DMS79 (cell line): ENCODE measurements at regions not wholly inside any gene's neighbourhood (a gene's known extent, or its start where the extent isn't known, plus 50 kb on each side); places are given as distances from the start of the nearest gene placed in this dataset.

Experiments used
- DNase-seq: peaks from one replicate; lab custom pipeline; 2025; lab: John Stamatoyannopoulos, UW

DNA sequence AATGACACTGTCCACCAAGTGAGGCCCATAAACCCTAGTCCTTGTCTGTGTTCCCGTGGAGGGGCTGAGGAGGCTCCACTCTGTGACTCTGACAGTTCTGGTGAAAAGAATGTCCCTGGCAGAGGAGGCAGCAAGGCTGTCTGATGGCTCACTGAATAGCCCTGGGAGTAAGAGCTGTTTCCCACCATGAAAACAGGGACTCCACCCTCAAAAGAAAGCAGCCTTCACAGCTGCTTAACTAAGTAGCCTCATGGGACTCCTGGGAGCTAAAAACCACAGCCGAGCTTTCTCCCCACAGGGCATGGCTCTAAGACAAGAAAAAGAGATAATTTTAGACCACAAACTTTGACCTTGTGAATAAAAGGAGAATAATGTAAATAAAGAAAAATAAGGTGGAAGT is 135.1 kb upstream of the FRY start:
- no peak for DNase-seq

DNA sequence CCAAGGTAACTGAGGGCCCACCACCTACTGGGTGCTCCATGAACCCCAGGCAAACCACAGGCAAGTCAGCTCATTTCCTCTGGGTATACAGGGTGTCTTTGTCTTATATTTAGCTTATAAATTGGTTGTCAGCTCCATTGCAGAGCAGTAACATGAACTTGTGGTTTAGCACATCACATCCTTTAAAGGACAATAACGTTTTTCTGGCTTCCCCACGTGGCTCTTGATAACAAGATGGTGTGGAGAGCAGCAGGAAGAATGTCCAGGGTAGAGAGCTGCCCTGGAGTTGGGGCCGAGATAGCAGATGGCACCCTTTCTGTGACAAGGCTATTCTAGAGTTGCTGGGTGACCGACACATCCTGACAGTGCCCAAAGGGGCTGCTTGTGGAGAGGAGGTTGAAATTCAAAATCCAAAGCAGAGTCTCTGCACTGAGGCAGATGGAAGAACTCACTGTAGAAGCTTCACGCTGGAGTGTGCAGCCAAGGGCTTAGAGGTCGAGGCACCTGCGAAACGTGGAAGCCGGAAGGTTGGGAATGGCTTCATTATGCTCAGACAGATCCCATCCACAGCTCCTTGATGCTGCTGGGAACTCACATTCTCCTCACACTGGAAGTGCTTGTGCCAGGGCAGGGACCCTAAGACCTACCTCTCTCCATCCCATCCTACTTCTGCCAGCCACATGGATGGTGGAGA is 133.0 kb upstream of the FRY start:
- no peak for DNase-seq

DNA sequence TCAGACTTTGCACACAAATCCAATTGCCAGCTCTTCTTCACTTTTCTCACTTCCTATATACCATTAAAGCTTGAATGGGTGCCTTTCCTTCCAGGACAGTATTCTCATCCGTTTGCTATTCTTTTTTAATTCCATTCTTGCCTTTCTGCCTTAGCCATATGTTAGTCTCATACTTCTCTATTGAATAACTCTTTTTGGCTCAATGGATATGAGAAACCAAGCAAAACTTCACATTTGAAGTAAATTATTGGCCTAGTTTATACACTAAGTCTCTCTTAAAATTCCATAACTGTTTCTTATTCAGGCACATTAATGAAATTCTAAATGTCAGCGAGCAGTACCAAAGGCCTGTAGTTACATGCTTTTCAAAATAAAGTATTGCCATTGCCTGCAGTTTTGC is 129.6 kb upstream of the FRY start:
- no peak for DNase-seq

DNA sequence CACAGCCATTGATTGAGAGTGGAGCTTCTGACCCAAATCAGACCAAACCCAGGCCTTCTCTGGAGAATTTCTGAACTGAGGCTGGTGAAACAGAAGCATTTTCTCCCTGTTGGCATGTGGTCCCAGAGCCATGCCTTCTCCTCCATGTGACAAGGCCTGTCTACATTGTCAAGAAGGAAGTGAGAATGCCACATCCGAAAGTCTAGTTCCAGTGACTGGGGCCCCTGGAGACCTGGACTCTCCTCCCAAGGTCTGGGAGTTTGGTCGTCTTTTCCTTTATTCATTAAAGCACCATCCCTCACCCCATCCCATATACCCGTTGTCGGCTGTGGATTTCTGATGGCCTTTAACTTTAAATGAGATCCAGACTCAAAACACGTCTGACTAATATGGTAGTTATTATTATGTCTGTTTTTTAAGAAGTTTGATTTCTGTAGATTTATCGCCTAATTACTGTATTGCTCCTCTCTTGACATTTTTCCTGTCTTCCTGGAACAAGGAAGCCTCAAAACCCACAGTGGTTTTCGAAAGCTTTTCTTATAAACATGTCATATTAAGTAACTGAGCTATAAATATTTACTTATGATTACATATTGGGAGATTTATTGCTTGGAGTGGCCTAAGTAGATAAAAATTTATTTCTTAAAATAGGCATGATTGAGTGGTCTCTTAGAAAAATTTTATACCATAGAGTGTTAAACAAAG is 128.3 kb upstream of the FRY start:
- DNase-seq = no peak

DNA sequence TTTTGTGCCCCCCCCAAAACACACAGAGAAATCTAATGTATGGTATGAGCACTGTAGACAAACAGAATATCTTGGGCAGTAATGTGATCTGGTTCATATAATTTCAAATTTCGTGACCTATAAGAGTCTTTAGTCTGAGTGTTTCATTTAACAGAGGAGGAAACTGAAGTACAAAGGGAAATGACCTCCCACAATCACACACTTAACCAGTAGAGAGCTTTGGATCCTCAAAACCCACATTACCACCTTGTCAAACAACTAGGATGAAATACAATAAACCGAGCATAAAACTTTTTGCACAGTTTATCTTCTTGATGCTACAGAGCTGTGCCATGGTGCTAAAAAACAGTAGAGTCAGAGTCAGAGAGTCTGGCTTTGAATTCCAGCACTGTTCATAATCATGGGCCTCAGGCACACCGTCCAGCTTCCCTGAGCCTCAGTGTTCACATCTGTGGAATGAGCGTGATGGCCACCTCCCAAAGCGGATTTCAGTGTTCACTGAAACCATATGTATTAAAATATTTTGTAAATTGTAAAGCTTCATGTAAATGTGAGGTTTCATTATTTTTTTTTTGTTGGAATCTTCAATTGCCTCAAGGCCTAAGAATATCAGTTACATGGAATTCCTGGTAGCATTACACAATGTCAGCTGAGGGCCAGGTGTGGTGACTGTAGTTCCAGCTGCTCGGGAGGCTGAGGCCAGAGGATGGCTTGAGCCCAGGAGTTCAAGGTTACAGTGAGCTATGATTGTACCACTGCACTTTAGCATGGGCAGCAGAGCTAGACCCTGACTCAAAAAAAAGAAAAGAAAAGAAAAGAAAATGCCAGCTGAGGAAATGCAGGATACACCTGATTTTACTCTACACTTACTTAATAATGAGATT is 126.4 kb upstream of the FRY start:
- DNase-seq = no peak

DNA sequence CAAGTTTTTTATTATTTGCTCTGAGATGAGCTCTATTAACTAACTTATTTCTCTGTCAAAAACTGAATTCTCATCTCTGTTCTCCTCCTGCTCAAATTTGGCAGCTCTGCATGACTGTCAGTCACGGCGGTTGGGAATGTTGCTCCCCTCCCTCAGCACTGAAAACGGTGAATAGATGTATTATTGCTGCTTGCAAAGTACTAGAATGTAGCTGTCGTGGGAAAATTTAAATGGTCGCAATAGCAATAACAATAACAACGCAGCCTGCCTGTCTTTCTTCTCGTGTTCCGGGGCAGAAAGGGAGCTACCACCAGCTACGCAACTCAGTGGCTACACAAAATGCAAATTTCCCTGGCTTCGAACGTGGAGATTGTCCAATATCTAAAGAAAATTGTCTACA is 125.6 kb upstream of the FRY start:
- DNase-seq = no peak

DNA sequence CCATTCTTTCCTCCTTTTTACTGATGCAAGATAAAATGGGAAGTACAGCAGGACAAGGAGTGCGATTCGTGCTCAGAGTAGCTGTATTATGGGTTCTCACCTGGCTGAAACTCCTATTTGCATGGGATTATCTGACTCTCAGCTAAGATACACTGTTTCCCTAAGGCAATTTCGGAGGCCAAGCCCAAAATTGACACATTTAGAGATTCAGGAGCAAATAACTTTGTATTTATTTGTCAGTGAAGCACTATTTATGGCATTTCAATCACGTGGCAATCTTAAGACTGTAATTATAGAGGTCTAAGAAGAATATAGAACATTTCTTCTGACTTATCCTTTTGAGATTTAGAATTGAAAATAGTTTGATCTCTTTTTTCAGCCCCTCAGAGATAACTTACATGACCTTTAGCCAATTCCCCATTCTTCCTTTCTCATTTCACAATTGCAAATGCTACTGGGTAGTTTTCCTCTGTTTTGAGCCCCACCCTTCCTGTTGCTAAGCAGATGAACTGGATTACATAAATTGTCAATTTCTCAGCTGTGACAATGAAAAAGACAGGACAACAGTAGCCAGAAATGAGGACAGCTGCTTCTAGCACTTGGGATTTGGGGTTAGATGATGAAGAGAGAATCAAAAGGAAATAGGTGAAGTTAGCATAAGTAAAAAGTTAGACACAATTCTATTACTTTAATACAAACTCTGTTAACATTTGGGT is 122.7 kb upstream of the FRY start:
- no peak for DNase-seq

DNA sequence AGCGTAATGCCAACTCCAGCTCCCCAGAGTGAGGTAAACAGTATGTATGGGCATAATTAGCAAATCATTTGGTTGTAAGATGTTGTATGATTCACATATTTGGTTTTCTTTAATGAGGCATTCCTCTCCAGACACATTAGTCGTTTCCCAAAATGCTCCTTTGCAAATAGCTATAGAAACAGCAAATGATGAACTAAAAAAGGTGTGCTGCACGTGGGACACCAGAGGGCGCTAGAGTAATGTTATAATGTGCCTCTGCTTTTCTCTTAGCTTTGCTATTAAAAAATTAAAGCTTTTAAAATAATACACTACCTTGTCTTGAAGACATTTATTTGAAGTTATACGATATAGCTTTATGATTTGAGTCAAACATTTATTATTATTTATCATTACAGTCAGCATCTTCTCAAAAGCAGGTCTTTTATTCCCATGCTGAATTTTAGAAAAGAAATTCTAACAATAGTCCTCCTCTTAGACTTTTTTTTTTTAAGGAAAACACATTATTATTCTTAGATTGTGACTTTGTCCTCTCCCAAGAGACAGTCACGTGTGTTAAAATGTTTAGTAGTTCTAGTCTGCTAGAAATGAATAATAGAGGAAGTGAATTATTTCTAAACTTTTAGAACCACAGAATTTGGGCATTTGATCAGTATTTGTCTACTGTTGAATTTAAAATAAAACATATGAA is 121.6 kb upstream of the FRY start:
- peak; percentile 9 for DNase-seq

DNA sequence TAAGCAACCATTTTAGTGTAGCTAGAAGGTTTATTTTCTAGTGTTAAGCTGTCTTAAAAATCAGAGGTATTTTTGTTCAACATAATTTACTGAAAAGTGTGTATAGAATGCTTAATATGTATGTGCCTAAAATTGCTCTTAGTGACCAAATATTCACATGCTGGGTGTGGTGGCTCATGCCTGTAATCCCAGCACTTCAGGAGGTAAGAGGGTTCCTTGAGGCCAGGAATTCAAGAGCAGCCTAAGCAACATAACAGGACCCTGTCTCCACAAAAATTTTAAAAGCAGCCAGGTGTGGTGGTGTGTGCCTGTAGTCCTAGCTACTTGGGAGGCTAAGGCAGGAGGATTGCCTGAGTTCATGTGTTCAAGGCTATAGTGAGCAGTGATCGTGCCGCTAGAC is 120.9 kb upstream of the FRY start:
- no peak for DNase-seq

DNA sequence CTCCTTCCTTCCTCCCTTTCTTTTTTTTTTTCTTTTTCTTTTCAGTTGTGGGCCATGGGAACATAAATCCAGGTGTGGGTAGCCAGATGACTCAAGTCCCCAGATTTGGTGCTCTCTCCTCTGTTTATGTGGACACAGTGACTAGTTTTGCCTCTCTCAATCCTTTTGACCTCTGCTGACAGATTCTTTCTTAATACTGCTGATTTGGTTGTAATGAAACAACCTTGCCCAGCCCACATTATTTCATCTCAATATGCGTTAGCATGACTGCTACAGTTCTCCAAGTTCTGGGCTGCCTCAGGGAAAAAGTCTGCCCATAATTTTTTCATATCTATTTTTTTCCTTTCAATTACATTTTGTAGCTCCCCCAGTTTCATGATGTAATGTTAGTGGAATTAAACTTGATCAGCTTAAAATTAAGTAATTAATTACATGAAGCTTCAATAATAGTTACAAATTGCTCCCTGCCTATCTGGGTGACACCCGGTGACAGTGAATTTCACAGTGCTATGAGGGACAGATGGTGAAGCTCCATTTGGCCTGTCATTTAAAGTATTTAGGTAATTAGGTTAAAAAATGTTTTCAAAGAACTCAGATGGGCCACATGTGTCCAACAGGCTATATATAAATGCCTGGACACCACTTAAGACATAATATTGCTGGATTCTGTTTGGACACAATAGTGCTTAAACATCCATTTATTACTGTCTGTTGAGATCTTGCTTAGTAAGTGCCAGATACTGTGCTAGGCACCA is 118.8 kb upstream of the FRY start:
- DNase-seq = no peak

DNA sequence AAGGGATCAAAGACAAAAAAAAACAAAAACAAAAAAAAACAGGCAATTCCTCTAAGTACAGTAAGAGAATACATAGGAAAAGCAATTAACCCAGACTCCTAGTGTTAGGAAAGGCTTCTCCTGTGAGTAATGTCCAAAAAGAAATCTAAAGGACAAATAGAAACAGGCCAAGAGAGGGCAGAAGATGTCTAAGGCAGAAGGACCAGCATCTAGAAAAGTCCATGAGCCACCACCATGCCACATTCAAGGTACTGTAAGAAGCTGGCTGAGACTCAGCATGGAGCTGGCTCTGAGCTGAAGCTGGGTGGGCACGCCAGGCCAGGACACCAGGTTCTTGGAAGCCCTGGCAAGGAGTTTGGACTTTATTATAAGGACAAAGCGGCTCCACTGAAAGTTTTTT is 118.1 kb upstream of the FRY start:
- DNase-seq = no peak

DNA sequence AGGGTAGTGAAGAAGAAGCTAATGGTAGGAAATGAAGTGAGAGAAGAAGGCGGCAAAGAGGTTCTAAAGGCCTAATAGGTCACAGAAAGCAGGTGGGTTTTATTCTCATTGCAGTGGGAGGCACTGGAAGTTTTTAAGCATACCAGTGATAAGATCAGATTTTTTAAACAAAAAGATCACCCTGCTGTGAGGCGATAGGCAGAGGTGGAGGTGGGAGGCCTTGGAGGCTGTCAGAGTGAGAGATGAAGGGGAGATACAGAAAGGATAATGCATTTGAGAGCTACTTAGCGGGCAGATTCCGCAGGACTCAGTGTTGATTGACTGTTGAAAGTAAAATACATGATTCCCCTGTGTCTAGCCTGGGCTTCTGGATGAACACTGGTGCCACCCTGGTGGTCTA is 116.7 kb upstream of the FRY start:
- no peak for DNase-seq

DNA sequence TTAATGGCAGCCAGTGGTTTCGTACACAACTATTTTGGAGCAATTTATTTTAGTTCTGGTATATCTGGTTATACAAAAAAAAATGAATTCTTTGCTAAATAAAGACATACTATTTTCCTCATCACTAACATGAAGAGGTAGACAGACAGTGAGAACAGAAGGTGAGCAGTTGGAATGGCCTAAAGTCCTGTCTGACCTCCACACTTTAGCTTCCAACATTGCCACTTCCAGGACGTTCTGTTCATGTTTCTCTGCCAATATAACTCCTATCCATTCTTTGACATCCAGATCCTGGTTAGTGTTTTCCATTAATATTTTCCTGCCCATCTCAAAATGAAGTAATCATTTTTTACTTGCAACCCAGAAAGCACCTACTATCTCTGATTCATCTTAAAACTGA is 112.9 kb upstream of the FRY start:
- DNase-seq = no peak

DNA sequence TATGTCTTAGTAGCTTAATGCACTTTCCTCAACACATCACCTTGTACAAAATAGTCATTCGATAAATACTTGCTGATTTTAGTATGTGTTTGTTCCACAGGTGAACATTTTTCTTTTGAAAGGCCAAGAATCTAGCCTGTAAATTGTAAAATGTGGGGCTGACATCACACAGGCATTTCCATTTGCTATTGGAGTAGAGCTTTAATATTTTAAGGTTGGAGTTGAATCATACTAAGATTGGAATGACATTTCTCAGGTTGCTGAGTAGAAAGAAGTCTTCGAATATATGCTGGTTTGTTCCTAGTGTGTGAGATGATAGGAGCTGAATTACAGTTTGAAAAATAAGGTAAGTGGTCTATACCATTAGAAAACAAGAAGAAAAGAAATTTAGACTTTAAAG is 112.3 kb upstream of the FRY start:
- no peak for DNase-seq

DNA sequence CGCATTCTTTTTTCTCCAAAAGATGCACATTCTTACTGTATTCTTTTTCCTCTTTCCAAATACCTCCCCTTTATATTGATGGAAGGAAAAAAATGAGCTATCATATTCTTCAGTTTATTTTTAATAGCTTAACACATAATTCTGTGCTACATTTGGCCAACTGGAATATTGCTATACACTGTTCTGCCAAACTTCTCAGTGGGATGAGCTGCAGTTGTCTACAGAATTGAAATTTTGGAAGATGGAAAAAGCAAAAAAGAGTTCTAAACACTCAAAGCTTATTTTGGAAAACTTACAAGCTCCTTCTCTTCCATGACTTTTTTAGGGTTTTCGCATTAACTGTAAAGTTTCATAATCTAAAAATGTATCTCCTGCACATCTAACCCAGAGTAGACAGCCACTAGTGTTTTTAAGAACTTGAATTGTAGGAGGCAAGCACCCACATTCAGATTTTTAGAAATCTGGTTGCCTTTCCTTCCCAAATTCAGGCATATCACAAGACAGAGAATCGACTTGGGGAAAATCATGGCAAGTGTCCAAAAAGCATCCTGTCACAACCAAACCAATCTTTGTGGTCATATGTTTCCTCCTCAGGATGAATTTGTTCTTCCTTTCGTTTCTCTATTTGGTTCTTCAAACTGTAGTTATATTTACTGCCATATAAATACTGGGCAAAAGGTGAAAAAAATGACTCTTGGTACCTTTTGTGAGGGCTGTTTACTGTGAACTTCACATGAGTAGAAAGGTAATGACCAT is 111.4 kb upstream of the FRY start:
- DNase-seq = no peak

DNA sequence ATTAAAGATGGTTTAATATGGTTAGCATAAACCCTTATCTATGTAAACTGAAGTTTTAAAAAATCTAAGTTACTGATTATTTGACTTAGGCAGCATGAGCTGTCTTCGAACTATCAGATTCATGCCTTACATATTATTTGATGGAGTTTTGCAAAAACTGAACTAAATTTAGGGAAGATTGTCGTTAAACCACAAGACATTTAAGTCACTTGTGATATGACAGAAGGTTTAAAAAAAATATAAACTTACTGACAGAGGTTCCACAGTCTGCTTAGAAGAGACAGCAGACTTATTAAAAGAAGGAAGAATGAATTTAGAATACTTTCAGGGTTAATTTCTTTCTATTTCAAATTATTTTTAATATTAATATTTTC is 110.9 kb upstream of the FRY start:
- DNase-seq = no peak

DNA sequence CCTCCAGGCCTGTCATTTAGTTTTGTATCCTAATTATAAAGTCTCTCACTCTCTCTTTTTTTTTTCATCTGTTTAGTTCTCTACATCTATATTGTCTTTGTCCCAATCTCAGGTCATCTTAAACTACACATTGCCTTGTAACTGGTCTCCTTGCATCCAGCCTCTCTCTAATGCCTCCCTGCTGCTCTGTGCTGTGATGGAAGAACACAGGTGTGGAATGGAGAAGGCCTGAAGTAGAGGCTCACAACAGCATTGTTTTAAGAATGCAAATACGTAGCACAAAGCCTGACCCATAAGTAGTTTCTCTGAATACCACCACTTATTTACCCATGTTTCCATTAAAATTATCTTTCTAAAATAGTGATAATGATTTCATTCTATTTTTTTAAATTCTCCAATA is 108.8 kb upstream of the FRY start:
- no peak for DNase-seq

DNA sequence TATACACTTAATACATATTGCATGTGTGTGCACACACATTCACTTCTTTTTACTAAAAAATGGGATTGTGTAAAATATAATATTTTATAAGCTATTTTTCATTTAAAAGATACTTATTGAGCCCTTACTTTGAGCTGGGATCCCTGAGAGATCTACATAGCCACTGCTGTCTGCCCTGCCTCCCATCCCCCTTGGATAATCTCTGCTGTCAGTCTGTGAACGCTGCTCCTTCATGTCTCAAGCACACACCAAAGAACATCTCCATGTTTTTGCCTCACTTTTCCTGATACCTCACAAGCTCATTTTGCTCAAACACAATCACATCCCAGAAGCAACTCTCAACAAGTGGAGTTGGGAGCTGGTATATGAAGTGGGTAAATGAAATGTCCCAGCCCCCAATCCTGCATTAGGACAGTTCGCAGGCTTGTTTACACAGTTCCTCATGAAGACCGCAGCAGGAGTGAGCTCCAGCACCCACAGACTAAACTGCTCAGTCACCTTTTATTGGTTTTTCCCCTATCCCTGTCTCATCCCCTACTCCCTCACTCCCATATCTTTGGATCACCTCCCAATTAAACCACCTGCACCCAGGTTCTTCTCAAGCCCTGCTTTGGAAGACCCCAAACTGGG is 108.3 kb upstream of the FRY start:
- DNase-seq = no peak

DNA sequence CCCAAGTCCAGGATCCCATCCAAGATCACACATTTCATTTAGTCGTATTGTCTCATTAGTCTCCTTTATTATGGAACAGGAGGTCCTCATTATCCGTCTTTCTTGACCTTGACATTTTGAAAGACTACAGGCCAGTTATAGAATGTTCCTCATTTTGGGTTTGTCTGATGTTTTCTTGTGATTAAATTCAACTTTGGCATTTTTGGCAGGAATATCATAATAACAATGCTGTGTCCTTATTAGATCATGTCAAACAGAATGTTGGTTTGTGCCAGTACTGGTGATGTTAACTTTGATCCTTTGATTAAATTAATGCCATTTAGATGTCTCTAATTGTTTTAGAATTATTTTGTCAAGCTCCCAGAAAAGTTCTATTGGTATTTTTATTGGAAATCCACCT is 106.5 kb upstream of the FRY start:
- DNase-seq = no peak

DNA sequence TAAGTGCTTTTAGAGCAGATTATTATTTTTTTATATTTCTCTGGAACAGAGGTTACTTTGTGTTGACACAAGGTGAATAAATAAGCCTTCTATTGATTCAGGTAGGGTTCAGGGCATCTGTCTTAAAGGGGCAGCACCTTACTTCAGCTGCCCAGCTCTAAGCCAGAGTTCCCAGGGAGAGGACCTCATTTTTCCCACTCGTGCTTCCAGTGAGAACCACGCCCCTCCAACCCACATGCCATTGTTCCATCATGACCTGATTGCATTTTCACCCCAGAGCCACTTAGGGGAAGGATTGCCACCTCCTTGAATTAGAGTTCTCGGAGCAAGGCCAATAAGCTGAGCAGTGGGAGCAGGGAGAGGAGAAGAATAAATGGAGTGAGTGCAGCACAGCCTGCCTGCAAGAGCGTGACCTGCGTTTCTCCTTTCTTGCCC is 104.3 kb upstream of the FRY start:
- DNase-seq = no peak
